Sciatic nerve (tissue), 2 donors: ENCODE measurements at regions not wholly inside any gene's neighbourhood (a gene's known extent, or its start where the extent isn't known, plus 50 kb on each side); places are given as distances from the start of the nearest gene placed in this dataset.

Experiments
- ATAC-seq: fragments of 200-7000 bp; cut with Tn5 transposase; one replicate; pipeline ENCODE4 v1.9.1; 2020; ENCODE audit warnings: mild to moderate bottlenecking, moderate library complexity
- DNase-seq: peaks from one replicate; pipeline ENCODE4 v3.0.0-alpha.2; 2020; ENCODE audit warnings: low spot score
- intact Hi-C: fragments of 100-400 bp; cut with DNase I; formaldehyde crosslinking; loops from one replicate; pipeline ENCODE4 v1.14.2; 2022
- donor health status: DM: no; HTN: no; CAD: no.
- donor health status: DM: no; HTN: no; CAD: no.

GRCh38 chr2:66688951-66689350 lies 254.0 kb downstream of the MEIS1 start:
- intact Hi-C loops = no loop called here
- DNase-seq = no peak
- ATAC-seq = no peak

GRCh38 chr2:66689456-66690051 lies 254.6 kb downstream of the MEIS1 start:
- no peak for DNase-seq
- ATAC-seq = no peak
- intact Hi-C loops = no loop called here

- no peak for DNase-seq
- intact Hi-C loops = no loop called here
- ATAC-seq = no peak
These were observed 256.4 kb downstream of the MEIS1 start for GRCh38 chr2:66691031-66691965.

- no peak for DNase-seq
- intact Hi-C loops = no loop called here
- no peak for ATAC-seq
These were observed 257.7 kb downstream of the MEIS1 start for GRCh38 chr2:66692521-66693054.

DNA sequence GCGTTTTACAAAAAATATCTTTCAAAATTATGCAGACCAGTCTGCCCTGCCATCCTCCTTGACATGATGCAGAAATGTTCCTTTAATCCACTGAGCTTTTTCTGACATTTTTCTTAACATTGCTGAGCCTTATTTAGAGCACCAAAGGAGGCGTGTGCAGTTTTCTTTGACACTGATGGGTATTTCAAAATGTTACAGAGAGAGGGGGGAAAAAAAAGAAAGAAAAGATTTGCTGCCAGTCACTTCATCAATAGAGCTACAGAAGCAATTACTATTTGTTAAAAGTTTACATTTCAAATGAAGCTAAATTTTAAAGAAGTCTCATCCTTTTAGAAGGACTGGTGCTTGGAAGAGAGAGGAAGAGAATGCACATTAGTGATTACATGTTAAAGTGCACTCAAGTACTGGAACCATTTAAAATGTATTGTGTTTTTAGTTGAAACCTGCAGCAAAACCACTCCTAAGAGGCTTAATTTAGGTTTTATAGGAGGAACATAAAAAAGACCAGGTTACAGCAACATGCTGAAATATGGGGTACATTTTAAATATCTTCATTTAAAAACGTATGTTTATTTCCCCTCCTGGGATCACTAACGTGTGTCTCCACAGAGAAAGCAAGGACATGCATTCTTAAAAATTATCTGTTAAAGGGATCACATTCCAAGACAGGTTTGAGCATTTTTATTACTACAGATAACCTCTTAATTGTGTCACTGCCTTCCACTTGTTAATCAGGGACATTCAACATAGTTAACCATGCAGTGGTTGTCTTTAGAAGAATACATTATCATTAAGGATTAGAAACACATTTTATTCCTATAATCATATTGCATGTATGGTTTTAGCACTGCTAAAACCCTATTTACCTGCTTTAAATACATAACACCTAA lies 258.4 kb downstream of the MEIS1 start:
- ATAC-seq (no peak), DNase-seq (no peak)
- intact Hi-C loops = no loop called here

DNA sequence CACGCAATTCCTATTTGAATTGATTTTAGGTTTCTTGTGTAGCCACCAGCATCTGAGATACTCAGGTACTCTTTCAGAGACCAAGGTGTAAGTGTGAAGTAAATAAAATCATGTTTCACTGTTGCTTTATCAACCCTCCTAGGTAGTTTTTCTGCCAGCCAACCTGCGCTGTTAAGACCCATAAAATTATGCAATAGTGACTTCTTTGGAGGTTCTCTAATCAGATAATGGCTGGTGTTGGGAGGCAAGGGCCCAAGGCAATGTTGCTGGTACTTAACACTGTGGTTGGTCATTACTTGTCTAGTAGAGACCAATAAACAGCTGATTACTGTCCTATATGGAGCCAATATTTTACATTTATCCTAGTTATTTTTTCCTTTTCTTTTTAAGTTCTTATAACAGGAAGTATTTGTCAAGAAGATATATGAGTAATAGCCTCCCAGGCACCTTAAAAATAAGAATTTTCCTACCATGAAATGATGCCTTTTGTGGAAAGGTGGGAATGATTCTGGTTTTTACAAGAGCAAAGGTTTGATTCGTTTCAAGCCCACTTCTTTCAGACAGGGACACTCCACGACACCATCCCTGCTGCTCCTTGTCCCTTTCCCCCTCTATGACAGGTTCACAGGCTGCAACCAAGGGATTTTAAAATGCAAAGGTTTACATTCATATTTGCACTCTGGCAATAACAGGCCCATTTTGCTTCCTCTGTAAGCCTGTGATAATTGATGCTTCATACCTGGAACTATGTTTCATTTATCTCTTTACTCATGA lies 259.3 kb downstream of the MEIS1 start:
- intact Hi-C loops = no loop called here
- ATAC-seq (no peak), DNase-seq (no peak)

GRCh38 chr2:66695226-66695735 lies 260.4 kb downstream of the MEIS1 start:
- ATAC-seq (no peak), DNase-seq (no peak)
- intact Hi-C loops = no loop called here

DNA sequence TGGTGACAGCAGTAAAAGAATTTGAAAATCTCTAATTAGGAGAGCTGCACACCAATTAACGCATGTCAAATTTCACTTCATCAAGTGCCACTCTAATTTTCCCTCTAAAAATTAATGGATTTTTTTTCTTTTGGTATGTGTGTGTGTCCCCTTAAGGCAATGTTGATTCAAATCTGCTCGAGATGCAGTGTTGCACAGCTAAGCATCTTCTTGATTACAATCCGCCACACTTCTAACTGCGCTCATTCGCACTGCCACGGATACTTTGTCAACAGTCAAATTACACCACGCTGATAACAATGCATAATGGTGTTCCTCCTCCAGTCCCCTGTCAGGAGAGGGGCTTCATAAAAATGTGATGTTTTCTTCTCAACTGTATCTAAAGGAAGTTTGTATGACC lies 261.4 kb downstream of the MEIS1 start:
- no peak for DNase-seq
- ATAC-seq = no peak
- intact Hi-C loops = no loop called here

DNA sequence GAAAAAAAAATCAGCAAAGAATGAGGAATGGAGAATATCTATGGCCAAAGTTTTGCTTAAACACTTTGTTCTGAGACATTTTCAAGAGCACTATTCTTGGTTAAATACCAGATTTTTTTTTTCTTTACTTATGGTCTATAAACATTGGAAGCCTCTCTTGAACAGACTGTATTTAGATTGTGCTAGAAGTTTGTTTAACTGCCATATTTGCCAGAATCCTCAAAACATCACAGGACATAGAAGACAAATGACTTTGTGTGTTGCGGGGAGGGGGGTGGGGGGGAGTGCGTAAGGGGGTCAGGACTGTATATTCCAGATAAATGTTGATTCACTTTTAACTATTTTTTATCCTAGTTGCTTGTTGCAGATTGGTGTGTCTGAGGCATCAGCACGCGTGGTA lies 262.0 kb downstream of the MEIS1 start:
- no peak for DNase-seq
- intact Hi-C loops = no loop called here
- no peak for ATAC-seq

DNA sequence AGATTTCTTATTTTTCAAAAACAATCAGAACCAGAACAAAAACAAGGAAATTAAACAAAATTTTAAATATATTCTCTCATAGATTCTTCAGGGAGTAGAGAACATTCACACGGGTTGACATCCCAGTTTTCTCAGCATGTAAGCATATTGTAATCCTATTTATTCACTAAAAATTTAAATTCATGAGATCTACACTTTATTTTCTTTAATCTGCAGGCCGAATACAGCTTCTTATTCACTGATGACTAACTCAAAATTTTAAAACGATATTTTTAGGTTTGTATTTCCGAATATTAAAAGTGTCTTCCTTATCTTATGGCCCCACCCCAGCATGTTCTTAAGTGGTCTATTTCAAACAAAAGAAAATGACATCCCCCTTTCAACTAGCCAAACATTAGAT lies 262.4 kb downstream of the MEIS1 start:
- intact Hi-C loops = no loop called here
- DNase-seq (no peak), ATAC-seq (no peak)

DNA sequence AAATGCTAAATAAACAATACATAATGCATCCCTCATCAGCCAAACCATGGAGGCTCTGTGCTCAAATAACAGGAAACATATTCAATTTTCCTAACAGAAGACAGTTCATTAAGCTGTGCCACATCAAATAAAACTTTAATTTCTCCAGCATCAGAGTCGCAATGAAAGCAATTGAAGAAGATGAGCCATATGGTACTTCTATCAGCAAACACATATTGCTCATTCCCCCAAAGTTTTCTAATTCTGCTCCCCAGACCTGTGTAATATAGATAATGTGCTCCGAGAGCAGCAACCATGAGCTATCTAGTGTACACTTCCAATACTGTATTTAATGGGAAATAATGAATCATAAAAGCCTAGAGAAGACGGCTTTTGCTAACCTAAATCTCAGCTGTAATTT lies 263.2 kb downstream of the MEIS1 start:
- intact Hi-C loops = no loop called here
- DNase-seq (no peak), ATAC-seq (no peak)

- ATAC-seq = no peak
- intact Hi-C loops = no loop called here
- DNase-seq = no peak
These were observed 263.8 kb downstream of the MEIS1 start for GRCh38 chr2:66698576-66699239.

DNA sequence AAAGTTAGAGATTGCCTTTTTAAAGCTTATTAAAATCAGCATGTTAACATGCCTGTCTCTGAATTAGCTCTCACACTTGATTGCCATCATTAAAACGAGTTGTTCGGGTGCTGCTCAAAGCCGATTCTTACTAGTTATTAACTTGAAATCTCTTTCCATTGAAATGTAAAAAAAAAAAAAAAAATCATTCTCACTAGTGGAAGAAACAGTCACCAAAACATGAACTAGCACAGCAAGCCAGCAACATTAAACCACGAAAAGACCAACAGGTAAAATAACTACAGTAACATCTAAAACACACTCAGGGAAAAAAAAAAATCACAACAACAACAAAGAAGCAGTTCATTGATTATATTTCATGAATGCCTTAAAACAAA lies 264.5 kb downstream of the MEIS1 start:
- intact Hi-C loops = no loop called here
- ATAC-seq = no peak
- DNase-seq = no peak

DNA sequence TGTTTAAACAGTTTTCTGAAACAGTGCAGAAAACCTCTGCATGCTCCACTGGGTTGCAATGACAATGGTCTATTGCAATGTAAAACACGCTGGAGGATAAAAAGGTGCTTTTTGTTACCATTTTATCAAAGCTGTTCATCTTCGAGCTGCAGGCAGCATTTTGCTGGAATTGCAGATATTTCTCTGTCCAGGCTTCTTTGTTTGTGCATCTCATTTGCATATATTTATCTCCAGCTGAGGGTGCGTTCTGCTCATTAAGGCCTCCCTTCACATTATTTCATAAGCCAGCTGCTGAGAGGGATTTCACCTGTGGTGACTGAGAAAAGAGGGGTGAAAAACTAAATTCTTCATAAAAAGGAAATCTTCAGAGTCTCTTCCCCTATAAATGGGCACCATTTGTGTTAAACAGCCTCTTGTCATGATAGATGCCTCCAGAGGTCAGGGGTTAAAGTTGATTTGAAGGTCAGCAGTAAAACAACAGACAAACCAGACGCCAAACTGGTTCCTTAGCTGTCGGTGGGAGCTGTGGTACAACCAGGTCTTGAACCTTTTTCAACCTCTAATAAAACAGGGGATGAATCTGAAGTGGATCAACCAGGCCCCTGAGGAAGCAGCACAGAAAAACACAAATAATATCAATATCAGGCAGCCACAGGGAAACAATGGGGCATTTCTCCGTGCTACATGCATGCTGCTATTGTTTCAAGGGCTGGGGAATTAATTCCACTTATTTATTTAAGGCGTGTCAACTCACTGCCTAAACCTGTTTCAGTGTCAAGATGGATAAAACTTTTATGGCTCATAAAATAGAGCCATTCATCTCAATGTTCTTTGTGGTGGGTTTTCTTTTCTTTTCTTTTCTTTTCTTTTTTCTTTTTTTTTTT lies 265.1 kb downstream of the MEIS1 start:
- intact Hi-C loops = no loop called here
- ATAC-seq (no peak), DNase-seq (no peak)

DNA sequence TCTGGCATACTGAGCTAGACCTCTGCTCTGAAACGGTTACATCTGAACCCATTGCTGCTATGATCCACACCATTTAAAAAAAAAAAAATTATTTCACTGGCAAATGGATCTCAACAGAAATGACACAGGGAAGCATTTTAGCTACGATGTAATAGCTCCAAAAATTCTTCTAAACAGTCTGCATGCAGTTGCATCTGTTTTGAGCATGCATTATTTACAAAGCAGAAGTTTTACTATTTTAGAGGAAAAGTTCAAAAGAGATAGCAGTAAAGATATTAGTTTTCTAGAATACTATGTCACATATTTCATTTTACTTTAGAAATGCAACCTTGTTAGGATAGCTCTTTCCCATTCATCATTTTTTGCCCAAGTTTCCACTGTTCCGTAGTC lies 265.7 kb downstream of the MEIS1 start:
- intact Hi-C loops = no loop called here
- ATAC-seq (no peak), DNase-seq (no peak)

DNA sequence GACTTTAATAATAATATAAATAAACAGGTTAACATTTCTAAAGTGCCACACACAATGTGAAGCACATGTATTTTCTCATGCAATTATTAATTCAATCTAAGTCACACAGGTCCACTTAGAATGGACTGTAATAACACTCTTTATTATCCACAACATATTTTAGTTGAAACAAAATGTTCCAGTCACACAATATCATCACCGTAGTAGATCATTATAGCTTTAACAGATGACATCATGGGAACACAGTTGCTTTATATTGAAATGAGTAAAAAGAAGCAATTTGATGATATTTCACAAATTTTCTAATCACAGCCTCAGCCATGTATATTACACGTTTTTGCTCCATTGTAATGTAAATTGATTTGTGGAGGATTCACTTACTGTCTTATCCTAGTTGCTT lies 266.3 kb downstream of the MEIS1 start:
- no peak for ATAC-seq
- DNase-seq = no peak
- intact Hi-C loops = no loop called here

- intact Hi-C loops = no loop called here
These were observed 266.7 kb downstream of the MEIS1 start for GRCh38 chr2:66701656-66702055.

More at GRCh38 chr2:66701656-66702055, 266.7 kb downstream of the MEIS1 start:
- DNase-seq = no peak
- ATAC-seq = no peak
